ENCODE measurements at regions not wholly inside any gene's neighbourhood (a gene's known extent, or its start where the extent isn't known, plus 50 kb on each side); places are given as distances from the start of the nearest gene placed in this dataset.
"Not testable (repeated sequence)": the region's sequence is repeated elsewhere in the genome, so short reads cannot be mapped to it uniquely, and the experiment has no call there.

DNA sequence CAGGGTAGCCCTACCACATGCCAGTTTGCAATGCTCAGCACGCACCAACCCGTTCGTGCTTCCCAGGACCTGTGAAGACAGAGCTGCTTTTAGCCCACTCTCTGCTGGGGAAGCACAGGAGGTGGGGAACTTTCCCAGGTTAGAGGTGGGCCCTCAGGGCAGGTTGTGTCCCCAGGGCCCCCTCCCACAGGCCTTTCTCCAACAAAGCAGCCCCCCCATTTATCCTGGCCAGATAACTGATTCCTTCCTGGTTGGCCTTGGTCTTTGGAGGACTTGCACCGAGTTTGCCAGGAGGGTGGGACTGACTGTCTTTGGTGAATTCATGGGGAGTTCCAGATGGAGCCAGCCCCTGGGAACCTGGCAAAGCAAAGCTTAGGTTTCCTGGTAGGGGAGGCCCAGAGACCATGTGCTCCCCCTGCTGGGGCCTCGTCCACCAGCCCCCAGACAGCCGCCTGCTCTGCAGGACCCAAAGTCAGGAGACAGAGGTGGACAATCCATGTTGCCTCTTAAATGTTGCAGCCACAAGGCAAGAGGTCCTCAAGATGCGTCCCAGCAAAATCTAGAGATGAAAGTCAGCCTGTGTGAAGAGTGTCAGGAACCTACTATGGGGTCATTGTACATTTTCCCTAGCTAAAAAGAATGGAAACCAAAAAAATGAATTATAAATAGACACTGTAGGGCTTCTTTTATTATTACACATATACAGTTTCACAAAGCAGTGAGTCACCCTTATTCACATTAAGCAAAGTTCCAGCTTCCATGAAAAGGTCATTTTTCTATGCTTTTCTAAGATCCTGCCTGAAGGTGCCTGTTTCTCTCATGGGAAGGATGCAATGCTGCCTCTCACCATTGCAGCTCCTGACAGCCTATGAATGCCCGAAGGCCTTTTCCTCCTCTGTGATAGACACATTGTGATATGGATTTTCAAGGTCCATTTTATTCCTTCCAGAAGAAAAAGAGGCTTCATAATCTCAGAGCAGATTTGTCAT is 497.8 kb downstream of the PREX1 start:
- DNase-seq (ENCODE audit: low read depth), result no peak

DNA sequence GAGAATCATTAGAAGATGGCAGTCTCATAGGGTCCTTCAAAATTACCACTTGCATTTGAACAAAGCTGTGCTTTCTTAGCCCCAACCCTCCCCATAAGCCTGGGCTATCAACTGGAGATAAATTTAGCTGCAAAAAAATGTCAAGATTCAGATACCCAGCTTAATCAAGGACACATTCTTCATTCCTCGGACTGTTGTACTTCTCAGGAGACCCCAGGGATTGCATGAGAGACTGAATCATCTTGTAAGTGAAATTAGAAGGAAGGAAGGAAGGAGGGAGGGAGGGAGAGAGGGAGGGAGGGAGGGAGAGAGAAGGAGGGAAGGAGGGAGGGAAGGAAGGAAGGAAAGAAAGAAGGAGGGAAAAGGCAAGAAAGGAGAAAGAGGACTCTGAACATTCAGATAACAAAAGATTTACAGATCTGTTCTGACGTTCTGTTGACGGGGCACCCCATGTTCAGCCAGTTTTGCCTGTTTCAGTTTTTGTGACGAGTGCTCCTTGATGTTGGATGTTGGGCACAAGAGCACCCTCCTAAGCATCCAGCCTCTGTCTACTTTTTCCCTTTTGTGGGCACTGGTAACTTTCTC is 498.7 kb downstream of the PREX1 start:
- DNase-seq (ENCODE audit: low read depth), result no peak

DNA sequence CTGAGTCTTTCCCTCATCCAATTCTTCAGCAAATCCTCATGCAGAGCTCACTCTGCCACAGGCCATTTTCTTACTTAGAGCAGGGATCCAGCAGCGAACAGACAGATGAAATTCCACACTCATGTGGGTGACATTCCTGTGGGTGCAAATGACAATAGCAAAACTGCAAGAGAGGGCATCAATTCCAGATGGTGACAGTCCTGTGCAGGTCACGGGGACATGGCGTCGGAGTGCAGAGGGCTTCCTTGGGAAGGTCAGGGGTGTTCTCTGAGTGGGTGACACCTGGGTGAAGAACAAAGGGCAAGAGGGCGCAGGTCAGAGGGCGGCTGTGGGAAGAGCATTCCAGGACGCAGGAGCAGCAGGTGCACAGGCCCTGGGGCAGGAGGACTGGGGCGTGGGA is 500.0 kb downstream of the PREX1 start:
- not testable (repeated sequence) for DNase-seq (ENCODE audit: low read depth)

- DNase-seq (ENCODE audit: low read depth), result no peak
Observed at GRCh38 chr20:48326868-48327267, 500.9 kb downstream of the PREX1 start.

DNA sequence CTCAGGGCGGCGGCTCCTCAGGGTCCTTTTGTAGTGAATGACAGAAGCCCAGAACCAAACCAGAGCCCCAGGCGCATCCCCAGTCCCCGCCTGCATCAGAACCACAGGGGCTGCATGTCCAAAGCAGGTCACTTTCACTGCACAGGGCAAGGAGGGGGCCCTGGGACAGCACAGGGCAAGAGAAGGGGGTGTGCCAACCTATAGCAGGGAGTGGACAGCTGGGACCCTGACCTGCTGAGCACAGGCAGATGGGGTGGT is 501.4 kb downstream of the PREX1 start:
- no peak for DNase-seq (ENCODE audit: low read depth)

DNA sequence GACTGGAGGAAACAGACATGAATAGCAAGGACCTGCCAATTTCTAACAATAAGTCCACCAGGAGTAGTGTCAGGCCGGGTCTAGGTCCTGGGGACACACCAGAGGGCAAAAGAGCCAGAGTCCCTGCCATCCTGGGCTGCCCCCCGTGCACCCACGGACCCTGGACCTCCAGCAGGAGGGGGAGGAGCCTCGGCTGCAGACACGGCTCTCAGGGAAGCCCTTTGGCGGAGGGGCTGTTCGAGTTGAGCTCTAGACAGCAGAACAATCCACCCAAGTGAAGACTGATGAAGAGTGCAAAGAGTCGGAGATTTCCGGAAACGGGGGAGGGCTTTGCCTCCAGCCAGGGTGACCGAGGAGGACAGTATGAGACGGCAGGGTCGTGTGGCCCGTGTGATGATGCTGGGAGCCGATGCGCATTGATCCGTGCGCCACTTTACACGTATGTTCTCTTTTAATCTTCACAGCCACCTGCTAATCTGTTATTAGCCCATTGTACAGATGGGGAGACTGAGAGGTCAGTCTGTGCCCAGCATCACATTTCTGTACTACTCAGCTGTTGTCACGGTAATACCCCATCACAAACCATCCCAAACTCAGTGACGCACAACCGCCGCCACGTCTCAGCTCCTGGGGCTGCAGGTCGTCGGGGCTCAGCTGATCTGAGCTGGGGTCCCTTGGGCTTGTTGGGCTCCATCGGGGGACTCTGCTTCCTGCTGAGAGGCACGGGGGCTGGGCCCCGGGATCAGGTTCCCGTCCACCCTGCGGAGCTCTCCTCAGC is 502.0 kb downstream of the PREX1 start:
- DNase-seq (ENCODE audit: low read depth), result no peak

DNA sequence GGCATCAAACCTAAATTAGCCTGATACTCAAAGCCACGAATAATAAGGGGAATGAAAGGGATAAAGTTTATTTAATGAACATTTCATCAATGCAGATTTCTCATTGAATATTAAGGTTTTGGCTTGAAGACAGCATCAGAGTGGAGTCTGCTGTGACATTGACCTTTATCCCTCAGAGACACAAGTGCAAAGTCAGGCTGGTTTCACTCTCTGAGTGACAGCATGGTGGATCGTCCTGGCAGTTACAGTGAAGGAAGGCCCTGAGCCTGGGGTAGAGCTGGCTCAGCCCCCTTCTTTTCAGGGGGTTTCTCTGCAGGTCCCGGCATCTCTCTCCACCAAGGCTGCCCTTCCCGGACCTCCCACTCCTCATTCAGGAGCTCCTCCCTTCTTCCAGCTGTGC is 503.1 kb downstream of the PREX1 start:
- DNase-seq (ENCODE audit: low read depth), result no peak

DNA sequence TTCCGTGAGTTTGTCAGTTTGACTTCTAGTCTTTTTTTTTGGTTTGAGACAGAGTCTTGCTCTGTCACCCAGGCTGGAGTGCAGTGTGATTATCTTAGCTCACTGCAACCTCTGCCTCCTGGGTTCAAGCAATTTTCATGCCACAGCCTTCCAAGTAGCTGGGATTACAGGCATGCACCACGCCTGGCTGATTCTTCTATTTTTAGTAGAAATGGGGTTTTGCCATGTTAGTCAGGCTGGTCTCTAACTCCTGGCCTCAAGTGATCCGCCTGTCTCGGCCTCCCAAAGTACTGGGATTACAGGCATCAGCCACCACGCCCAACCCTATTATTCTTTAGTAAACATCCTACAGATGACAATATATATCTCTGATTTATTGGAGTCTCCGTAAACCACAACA is 506.5 kb downstream of the PREX1 start:
- DNase-seq (ENCODE audit: low read depth), result no peak

GRCh38 chr20:48319943-48320584 is 507.7 kb downstream of the PREX1 start:
- no peak for DNase-seq (ENCODE audit: low read depth)

DNA sequence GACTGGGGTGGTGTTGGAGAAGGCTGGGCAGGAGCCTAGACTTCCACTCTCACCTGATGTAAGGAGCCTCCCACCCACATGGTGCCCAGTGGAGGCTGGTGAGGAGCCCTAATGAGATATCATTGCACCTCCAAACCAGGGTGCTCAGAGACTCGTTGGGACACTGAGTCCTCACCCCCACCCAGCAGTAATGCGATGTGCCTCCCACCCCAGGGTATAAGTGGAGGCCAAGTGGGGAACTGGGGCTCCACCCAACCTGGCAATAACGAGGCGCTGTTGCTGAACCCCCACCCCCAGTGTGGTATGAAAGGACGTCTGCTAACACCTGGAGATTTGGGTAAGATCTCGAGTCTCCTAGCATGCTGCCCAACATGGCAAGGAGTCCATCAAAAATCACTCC is 510.2 kb downstream of the PREX1 start:
- DNase-seq (ENCODE audit: low read depth), result no peak

GRCh38 chr20:48314925-48315592 is 512.7 kb downstream of the PREX1 start:
- DNase-seq (ENCODE audit: low read depth), result no peak

- DNase-seq (ENCODE audit: low read depth), result no peak
Observed at GRCh38 chr20:48313324-48313723, 514.5 kb downstream of the PREX1 start.

- no peak for DNase-seq (ENCODE audit: low read depth)
Observed at GRCh38 chr20:48311956-48312355, 515.8 kb downstream of the PREX1 start.

DNA sequence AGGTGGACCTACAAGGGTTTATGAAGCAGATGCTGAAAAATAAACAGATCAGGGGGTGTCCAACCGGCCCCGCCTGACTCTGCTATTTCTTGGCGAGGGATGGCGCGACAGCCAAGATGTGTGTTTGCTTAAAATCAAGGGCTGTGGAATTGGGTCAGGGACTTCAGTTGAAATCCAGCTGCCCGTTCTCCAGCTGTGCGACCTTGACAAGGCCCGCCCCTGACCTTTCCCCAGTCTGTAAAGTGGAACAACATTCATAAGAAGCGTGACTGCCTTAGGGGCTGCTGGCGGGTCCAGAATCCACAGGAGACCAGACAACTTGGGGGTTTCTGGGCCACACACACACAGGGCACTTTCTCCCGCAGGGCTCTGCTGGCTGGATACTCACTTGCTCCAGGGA is 517.5 kb downstream of the PREX1 start:
- no peak for DNase-seq (ENCODE audit: low read depth)

DNA sequence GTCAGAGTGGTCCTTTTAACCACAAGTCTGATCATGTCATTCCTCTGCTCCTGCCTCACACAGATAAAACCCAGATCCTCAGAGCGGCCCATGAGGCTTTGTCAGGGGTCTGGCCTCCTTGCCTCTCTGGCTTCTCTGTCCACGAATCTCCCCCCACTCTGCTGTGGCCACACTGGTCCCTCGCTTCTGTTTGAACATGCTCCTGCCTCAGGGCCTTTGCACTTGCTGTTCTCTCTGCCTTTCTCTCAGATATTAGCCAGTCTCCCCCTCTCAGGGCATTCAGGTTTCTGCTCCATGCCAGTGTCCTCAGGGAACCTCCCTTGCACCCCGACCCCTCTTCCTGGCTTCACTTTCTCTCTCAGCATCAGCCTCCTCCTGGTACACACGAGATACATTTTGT is 518.5 kb downstream of the PREX1 start:
- no peak for DNase-seq (ENCODE audit: low read depth)

- DNase-seq (ENCODE audit: low read depth), result no peak
Observed at GRCh38 chr20:48308882-48309281, 518.9 kb downstream of the PREX1 start.

DNA sequence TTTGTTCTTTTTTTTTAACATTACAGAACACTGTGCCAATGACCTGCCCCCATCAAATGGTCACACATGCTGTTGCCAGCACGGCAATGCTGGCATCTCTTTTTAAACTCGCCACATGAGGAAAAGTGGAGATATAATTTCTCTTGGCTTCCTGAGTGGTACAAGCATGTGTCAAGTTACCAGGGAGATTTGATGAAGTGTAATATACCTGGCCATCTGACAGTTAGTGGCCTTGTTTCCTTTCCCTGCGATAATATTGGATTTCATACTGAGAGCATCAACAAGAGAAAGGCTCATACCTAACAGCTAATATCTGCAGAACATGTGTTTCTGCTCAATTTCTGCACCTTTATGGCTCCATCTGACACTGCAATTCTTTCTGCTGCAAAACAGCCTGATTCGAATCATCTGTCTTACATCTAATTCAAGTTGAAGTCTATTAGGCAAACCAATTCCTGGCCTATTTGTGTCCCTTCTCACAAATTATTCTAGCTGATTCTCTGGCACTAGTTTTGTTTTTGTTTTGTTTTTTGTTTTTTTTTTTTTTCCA is 519.5 kb downstream of the PREX1 start:
- no peak for DNase-seq (ENCODE audit: low read depth)

- no peak for DNase-seq (ENCODE audit: low read depth)
Observed at GRCh38 chr20:48307277-48307676, 520.5 kb downstream of the PREX1 start.

DNA sequence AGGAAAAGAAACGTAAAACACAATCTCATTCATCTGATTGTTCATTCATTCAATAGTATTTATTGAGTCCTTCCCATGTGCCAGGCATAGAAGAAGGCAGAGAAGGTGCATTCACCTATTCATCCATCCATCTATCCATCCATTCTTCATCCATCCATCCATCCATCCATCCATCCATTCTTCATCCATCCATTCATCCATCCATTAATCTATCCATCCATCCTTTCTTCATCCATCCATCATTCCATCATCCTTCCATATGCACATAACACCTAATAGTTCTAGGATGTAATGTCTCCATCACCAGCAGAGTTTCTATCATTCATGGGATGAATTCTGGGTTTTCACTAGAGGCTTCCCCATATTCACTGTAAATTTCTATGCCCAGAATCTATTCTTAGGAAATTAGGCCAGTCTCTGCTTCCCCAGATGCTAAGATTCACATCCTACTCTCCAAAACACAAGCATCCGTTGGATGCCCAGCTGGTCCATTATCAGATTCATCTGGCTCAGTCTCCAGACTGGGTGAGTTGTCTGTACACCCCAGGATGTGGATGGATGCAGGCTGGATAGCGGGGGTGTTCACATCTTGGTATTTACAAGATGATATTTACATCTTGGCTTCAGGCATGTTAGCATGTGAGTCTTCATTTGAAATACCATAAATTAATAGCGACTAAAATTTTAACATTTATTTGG is 517.7 kb upstream of the SULF2 start:
- no peak for DNase-seq (ENCODE audit: low read depth)

- DNase-seq (ENCODE audit: low read depth), result no peak
Observed at GRCh38 chr20:48302149-48302548, 516.9 kb upstream of the SULF2 start.

DNA sequence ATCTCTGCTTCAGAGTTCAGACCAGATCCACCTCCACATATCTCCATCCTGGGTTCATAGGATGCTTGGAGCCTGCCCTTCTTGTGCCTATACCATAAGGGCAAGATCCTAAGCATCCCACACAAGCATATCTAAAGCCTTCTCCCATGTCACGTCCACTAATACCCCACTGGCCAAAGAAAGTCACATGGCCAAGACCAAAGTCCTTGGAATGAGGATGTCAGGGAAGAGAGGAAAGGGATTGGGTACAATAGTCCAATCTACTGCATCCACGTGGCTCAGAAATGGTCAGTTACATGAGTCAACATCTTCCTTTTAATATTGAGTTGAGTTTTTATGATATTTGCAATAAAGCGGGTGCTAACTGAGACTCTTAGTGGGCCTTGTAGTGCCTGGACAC is 515.9 kb upstream of the SULF2 start:
- no peak for DNase-seq (ENCODE audit: low read depth)

All from forelimb muscle (tissue), 1 donor.